ENCODE measurements at regions not wholly inside any gene's neighbourhood (a gene's known extent, or its start where the extent isn't known, plus 50 kb on each side); places are given as distances from the start of the nearest gene placed in this dataset.

- no peak for DNase-seq (ENCODE audit: low spot score)
- H3K4me1 ChIP-seq (ENCODE audit: control insufficient read depth in 4 of 4, insufficient read depth in 4 of 4, low read length in 3 of 4), result peaks cover 0 to 14% (median 8%) of the 10 kb centered on the region in 4 donors
- peak overlapping the region in 1 of 2 donors; percentile 11 for H3K27ac ChIP-seq (ENCODE audit: low read depth in 1 of 2, low read length in 2 of 2)
These were observed 209.3 kb downstream of the C9orf50 start for GRCh38 chr9:129411501-129412175.

GRCh38 chr9:129410226-129410625 is 210.7 kb downstream of the C9orf50 start:
- H3K27me3 ChIP-seq (ENCODE audit: control insufficient read depth in 4 of 4, insufficient read depth in 4 of 4, low read length in 3 of 4), result no peaks in the 10 kb centered on the region
- H3K4me3 ChIP-seq (ENCODE audit: low read depth in 1 of 3, low read length in 3 of 3), result no peak overlapping the region
- TF ChIP-seq FOXA2 (IDR thresholded peaks at IDR 0.05) (no peak), HNF4G (IDR thresholded peaks at IDR 0.05) (no peak), RAD21 (IDR thresholded peaks at IDR 0.05) (no peak), FOXA1 (IDR thresholded peaks at IDR 0.05) (no peak), NR2F2 (IDR thresholded peaks at IDR 0.05) (no peak), SP1 (IDR thresholded peaks at IDR 0.05) (no peak), EGR1 (IDR thresholded peaks at IDR 0.05; ENCODE audit: low read depth in 2 of 2) (no peak), GABPA (IDR thresholded peaks at IDR 0.05 in 1 of 2, conservative IDR thresholded peaks at IDR 0.05 in 1 of 2) (no peak), RXRA (IDR thresholded peaks at IDR 0.05) (no peak), TAF1 (conservative IDR thresholded peaks at IDR 0.05) (no peak), JUND (IDR thresholded peaks at IDR 0.05) (no peak), YY1 (IDR thresholded peaks at IDR 0.05) (no peak), REST (IDR thresholded peaks at IDR 0.05) (no peak), HNF4A (conservative IDR thresholded peaks at IDR 0.05) (no peak), CTCF (IDR thresholded peaks at IDR 0.05; ENCODE audit: low read depth, low read length, missing input control) (no peak), ATF3 (IDR thresholded peaks at IDR 0.05) (no peak)
- TF ChIP-seq, protein P1, sequence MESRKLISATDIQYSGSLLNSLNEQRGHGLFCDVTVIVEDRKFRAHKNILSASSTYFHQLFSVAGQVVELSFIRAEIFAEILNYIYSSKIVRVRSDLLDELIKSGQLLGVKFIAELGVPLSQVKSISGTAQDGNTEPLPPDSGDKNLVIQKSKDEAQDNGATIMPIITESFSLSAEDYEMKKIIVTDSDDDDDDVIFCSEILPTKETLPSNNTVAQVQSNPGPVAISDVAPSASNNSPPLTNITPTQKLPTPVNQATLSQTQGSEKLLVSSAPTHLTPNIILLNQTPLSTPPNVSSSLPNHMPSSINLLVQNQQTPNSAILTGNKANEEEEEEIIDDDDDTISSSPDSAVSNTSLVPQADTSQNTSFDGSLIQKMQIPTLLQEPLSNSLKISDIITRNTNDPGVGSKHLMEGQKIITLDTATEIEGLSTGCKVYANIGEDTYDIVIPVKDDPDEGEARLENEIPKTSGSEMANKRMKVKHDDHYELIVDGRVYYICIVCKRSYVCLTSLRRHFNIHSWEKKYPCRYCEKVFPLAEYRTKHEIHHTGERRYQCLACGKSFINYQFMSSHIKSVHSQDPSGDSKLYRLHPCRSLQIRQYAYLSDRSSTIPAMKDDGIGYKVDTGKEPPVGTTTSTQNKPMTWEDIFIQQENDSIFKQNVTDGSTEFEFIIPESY (IDR thresholded peaks at IDR 0.05), result no peak
- TF ChIP-seq, protein P2, sequence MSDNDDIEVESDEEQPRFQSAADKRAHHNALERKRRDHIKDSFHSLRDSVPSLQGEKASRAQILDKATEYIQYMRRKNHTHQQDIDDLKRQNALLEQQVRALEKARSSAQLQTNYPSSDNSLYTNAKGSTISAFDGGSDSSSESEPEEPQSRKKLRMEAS (IDR thresholded peaks at IDR 0.05), result no peak
- H3K9ac ChIP-seq (ENCODE audit: low read depth in 1 of 2, low read length in 2 of 2), result no peak overlapping the region
- H3K27ac ChIP-seq (ENCODE audit: low read depth in 1 of 2, low read length in 2 of 2), result no peak overlapping the region
- no peaks in the 10 kb centered on the region for H3K9me3 ChIP-seq (ENCODE audit: control insufficient read depth in 4 of 4, low read length in 3 of 4)
- WGBS, result 74% methylated on average over 4 of the region's 4 CpGs
- DNase-seq (ENCODE audit: low spot score), result no peak
- H3K36me3 ChIP-seq (ENCODE audit: control insufficient read depth in 4 of 4, insufficient read depth in 3 of 4, low read depth in 1 of 4, low read length in 3 of 4), result no peaks in the 10 kb centered on the region
- H3K4me1 ChIP-seq (ENCODE audit: control insufficient read depth in 4 of 4, insufficient read depth in 4 of 4, low read length in 3 of 4), result peaks cover 0 to 12% (median 8%) of the 10 kb centered on the region in 4 donors

More at GRCh38 chr9:129411501-129412175, 209.3 kb downstream of the C9orf50 start:
- H3K36me3 ChIP-seq (ENCODE audit: control insufficient read depth in 4 of 4, insufficient read depth in 3 of 4, low read depth in 1 of 4, low read length in 3 of 4), result no peaks in the 10 kb centered on the region
- no peak for TF ChIP-seq TAF1 (conservative IDR thresholded peaks at IDR 0.05)
- TF ChIP-seq, protein P1 (IDR thresholded peaks at IDR 0.05), result no peak
- TF ChIP-seq YY1 (IDR thresholded peaks at IDR 0.05), result no peak
- TF ChIP-seq HNF4G (IDR thresholded peaks at IDR 0.05), result no peak
- TF ChIP-seq FOXA2 (IDR thresholded peaks at IDR 0.05), result no peak
- TF ChIP-seq HNF4A (conservative IDR thresholded peaks at IDR 0.05), result no peak
- no peak for TF ChIP-seq JUND (IDR thresholded peaks at IDR 0.05)
- H3K9me3 ChIP-seq (ENCODE audit: control insufficient read depth in 4 of 4, low read length in 3 of 4), result no peaks in the 10 kb centered on the region
- no peak overlapping the region for H3K9ac ChIP-seq (ENCODE audit: low read depth in 1 of 2, low read length in 2 of 2)
- no peak overlapping the region for H3K4me3 ChIP-seq (ENCODE audit: low read depth in 1 of 3, low read length in 3 of 3)
- no peaks in the 10 kb centered on the region for H3K27me3 ChIP-seq (ENCODE audit: control insufficient read depth in 4 of 4, insufficient read depth in 4 of 4, low read length in 3 of 4)
- 91% methylated on average over 19 of the region's 19 CpGs for WGBS
